K562 (cell line): ENCODE measurements at regions not wholly inside any gene's neighbourhood (a gene's known extent, or its start where the extent isn't known, plus 50 kb on each side); places are given as distances from the start of the nearest gene placed in this dataset.

Experiments
- ZNF274 ChIP-seq: IDR thresholded peaks from 2 replicates; pipeline ENCODE4 v1.6.1; 2011; ENCODE audit warnings: low read depth, mild to moderate bottlenecking, low read length, moderate library complexity, borderline replicate concordance
- ZNF586 ChIP-seq: fragments of 450-650 bp; formaldehyde crosslinking; conservative IDR thresholded peaks from 2 replicates; pipeline ENCODE4 v1.4.0; 2020; ENCODE audit warnings: mild to moderate bottlenecking, moderate library complexity
- TF ChIP-seq, protein P1 (sequence below), 2 experiments: fragments of 450-650 bp in 1 of 2; sonication (generic) in 1 of 2; formaldehyde crosslinking in 1 of 2; IDR thresholded peaks; 2 replicates each; pipeline versions ENCODE4 v1.7.1 to v1.9.0; 2016 to 2022; ENCODE audit warnings: inconsistent platforms in 1 of 2, mild to moderate bottlenecking in 1 of 2, missing genetic modification reagents in 1 of 2

DNA sequence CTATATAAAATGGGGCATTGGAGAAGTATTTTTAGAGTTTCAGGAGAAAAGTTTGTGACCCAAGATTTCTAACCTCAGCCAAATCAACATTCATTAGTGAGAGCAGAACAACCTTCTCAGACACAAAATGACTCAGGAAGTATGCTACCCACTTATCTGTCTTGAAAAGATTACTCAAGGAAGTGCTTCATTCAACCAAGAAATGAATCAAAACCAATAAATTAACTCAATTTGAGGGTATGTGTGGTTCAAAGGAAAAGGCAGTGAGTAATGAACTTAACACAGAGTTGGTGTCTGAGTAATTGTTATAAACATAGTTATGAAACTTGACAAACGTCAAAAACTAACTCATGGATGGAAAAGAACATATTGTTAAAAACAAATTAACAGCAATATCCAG, 227.6 kb downstream of the HAO1 start (continued):
- TF ChIP-seq, protein P1, sequence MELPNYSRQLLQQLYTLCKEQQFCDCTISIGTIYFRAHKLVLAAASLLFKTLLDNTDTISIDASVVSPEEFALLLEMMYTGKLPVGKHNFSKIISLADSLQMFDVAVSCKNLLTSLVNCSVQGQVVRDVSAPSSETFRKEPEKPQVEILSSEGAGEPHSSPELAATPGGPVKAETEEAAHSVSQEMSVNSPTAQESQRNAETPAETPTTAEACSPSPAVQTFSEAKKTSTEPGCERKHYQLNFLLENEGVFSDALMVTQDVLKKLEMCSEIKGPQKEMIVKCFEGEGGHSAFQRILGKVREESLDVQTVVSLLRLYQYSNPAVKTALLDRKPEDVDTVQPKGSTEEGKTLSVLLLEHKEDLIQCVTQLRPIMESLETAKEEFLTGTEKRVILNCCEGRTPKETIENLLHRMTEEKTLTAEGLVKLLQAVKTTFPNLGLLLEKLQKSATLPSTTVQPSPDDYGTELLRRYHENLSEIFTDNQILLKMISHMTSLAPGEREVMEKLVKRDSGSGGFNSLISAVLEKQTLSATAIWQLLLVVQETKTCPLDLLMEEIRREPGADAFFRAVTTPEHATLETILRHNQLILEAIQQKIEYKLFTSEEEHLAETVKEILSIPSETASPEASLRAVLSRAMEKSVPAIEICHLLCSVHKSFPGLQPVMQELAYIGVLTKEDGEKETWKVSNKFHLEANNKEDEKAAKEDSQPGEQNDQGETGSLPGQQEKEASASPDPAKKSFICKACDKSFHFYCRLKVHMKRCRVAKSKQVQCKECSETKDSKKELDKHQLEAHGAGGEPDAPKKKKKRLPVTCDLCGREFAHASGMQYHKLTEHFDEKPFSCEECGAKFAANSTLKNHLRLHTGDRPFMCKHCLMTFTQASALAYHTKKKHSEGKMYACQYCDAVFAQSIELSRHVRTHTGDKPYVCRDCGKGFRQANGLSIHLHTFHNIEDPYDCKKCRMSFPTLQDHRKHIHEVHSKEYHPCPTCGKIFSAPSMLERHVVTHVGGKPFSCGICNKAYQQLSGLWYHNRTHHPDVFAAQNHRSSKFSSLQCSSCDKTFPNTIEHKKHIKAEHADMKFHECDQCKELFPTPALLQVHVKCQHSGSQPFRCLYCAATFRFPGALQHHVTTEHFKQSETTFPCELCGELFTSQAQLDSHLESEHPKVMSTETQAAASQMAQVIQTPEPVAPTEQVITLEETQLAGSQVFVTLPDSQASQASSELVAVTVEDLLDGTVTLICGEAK (IDR thresholded peaks at IDR 0.05) = no peak
- TF ChIP-seq, protein P1 (CRISPR knock-in tag; IDR thresholded peaks at IDR 0.05) = no peak
- no peak for TF ChIP-seq ZNF274
- no peak for TF ChIP-seq ZNF586 (CRISPR knock-in tag)
